OCI-LY3 (cell line): ENCODE measurements at regions not wholly inside any gene's neighbourhood (a gene's known extent, or its start where the extent isn't known, plus 50 kb on each side); places are given as distances from the start of the nearest gene placed in this dataset.

Source experiments
- H2AFZ ChIP-seq: fragments of 200-600, 300-600 bp; shearing (Covaris generic); 2 replicates; pipeline ENCODE4 v1.6.0; 2014; ENCODE audit warnings: antibody characterized with exemption, low read depth, low read length
- H3K27ac ChIP-seq: fragments of 200-600, 300-600 bp; sonication (generic); 2 replicates; pipeline ENCODE4 v1.5.1; 2014; ENCODE audit warnings: mild to moderate bottlenecking, low read length, moderate library complexity, mixed read lengths
- H3K27me3 ChIP-seq: fragments of 200-600, 300-600 bp; sonication (generic); 2 replicates; pipeline ENCODE4 v1.6.1; 2014; ENCODE audit warnings: low read depth, low read length, mixed read lengths
- H3K36me3 ChIP-seq: fragments of 200-600, 300-600 bp; sonication (generic); replicated peaks from 2 replicates; pipeline ENCODE3; 2014; ENCODE audit warnings: low read depth, low read length, mixed read lengths
- H3K4me1 ChIP-seq: fragments of 300-600, 200-600 bp; sonication (generic); 2 replicates; pipeline ENCODE4 v1.6.1; 2014; ENCODE audit warnings: low read length, mixed read lengths
- H3K4me2 ChIP-seq: fragments of 200-600, 300-600 bp; sonication (generic); 2 replicates; pipeline ENCODE4 v1.6.1; 2014; ENCODE audit warnings: low read length, mixed read lengths
- H3K4me3 ChIP-seq: fragments of 300-600, 200-600 bp; sonication (generic); 2 replicates; pipeline ENCODE4 v1.5.1; 2014; ENCODE audit warnings: antibody characterized with exemption, mild to moderate bottlenecking, low read length, moderate library complexity
- H3K79me2 ChIP-seq: fragments of 300-600, 200-600 bp; shearing (Covaris generic); 2 replicates; pipeline ENCODE4 v1.6.1; 2014; ENCODE audit warnings: mild to moderate bottlenecking, low read length, mixed read lengths
- H3K9ac ChIP-seq: fragments of 300-600, 200-600 bp; shearing (Covaris generic); 2 replicates; pipeline ENCODE4 v1.6.0; 2014; ENCODE audit warnings: mild to moderate bottlenecking, low read length, moderate library complexity
- H3K9me3 ChIP-seq: fragments of 200-600, 300-600 bp; shearing (Covaris generic); 2 replicates; pipeline ENCODE4 v1.6.1; 2014; ENCODE audit warnings: low read length, mixed read lengths; ENCODE audit not compliant: insufficient read depth
- H4K20me1 ChIP-seq: fragments of 200-600, 300-600 bp; sonication (generic); 2 replicates; pipeline ENCODE4 v1.6.1; 2016; ENCODE audit warnings: low read length, mixed read lengths; ENCODE audit not compliant: insufficient read depth
- EZH2phosphoT487 ChIP-seq: fragments of 200-600 bp; shearing (Covaris generic); IDR thresholded peaks from 2 replicates; pipeline ENCODE4 v1.6.1; 2018; ENCODE audit warnings: antibody characterized with exemption, mixed run types, low read depth
- TF ChIP-seq, protein P1 (sequence below): fragments of 200-600, 300-600 bp; sonication (generic); IDR thresholded peaks from 2 replicates; pipeline ENCODE4 v1.5.1; 2014; ENCODE audit warnings: antibody characterized with exemption, low read length, low read depth

DNA sequence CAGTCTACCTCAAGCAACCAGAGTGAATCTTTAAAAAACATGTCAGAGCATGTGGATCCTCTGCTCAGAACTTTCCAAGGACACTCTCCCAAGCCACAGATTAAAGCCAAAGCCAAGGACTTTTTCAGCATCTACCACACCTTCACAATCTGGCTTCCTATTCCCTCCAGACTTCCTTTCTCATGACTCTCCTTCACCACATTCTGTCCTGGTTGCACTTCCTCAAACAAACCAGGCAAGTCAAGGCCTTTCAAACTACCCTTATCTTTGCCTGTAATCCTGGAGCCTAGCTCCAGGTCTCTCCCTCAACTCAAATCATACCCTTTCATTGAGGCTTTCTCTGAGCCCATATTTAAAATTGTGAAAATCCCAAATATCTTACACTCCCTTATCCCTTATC, 191.6 kb upstream of the GALNTL6 start:
- no peak overlapping the region for H3K9ac ChIP-seq
- no peaks in the 10 kb centered on the region for H3K36me3 ChIP-seq
- no peaks in the 10 kb centered on the region for H3K9me3 ChIP-seq
- no peaks in the 10 kb centered on the region for H4K20me1 ChIP-seq
- no peak overlapping the region for H3K4me3 ChIP-seq
- H3K27ac ChIP-seq, result no peak overlapping the region
- TF ChIP-seq, protein P1, sequence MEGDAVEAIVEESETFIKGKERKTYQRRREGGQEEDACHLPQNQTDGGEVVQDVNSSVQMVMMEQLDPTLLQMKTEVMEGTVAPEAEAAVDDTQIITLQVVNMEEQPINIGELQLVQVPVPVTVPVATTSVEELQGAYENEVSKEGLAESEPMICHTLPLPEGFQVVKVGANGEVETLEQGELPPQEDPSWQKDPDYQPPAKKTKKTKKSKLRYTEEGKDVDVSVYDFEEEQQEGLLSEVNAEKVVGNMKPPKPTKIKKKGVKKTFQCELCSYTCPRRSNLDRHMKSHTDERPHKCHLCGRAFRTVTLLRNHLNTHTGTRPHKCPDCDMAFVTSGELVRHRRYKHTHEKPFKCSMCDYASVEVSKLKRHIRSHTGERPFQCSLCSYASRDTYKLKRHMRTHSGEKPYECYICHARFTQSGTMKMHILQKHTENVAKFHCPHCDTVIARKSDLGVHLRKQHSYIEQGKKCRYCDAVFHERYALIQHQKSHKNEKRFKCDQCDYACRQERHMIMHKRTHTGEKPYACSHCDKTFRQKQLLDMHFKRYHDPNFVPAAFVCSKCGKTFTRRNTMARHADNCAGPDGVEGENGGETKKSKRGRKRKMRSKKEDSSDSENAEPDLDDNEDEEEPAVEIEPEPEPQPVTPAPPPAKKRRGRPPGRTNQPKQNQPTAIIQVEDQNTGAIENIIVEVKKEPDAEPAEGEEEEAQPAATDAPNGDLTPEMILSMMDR, result no peak
- TF ChIP-seq EZH2phosphoT487, result no peak
- H3K4me1 ChIP-seq, result peaks cover 23% of the 10 kb centered on the region
- H3K4me2 ChIP-seq, result no peak overlapping the region
- H2AFZ ChIP-seq, result no peak overlapping the region
- no peaks in the 10 kb centered on the region for H3K27me3 ChIP-seq
- no peaks in the 10 kb centered on the region for H3K79me2 ChIP-seq

DNA sequence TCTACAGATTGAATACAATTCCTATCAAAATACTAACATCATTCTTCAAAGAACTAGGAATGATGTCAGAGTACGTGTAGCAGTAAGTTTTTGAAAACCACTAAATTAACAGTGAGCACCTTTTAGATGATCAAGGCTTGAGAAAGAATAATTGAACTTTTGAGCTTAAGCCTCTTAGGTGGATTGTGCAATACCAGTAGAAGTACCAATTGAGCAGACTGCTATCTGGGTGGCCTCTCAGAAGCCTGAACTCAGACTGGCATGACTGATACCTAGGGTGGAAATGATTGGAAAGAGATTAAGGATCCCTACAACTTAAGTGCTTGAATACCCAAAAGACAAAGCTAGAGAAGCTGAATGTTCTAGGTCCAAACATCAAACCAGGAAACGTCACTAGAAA, 200.3 kb upstream of the GALNTL6 start:
- Histone ChIP-seq H3K4me2 (no peak overlapping the region), H3K79me2 (no peaks in the 10 kb centered on the region), H3K27me3 (no peaks in the 10 kb centered on the region), H2AFZ (no peak overlapping the region), H3K4me3 (no peak overlapping the region), H3K9me3 (no peaks in the 10 kb centered on the region), H3K27ac (no peak overlapping the region), H3K9ac (no peak overlapping the region), H4K20me1 (no peaks in the 10 kb centered on the region), H3K36me3 (no peaks in the 10 kb centered on the region), H3K4me1 (no peaks in the 10 kb centered on the region)
- TF ChIP-seq, protein P1, result no peak
- no peak for TF ChIP-seq EZH2phosphoT487

DNA sequence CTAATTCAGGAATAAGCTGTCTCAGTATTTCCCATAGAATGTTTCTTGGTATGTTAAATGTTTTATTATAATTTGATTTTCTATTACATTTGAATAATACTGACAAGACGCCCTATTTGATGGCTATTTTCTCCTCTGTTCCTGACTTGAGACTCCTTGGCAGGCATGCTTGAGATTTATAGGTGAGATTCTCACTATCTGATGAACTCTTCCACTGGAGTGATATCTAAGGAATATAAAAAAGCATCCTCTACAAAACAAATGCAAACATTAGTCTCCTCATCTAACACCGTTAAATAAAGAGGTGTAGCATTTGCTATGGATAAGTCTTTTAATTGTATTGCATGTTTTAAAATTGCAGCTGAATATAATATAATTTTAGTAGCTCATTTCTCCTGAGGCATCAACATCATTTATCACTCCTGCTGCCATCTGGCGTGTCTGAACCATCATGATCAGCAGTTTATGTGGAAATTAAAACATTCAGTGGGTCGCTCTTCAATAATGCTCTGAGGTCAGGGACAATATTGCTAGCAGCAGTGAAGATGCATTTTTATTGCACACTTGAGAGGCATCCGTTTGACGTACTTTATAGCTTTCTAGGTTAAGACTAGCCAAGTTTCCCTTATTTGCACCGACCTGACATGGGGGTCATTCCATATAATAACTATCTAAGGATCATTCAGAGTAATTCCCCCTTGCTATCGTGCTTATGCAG, 210.4 kb upstream of the GALNTL6 start:
- no peak for TF ChIP-seq EZH2phosphoT487
- TF ChIP-seq, protein P1, result no peak
- no peak overlapping the region for H3K4me3 ChIP-seq
- H4K20me1 ChIP-seq, result no peaks in the 10 kb centered on the region
- H3K79me2 ChIP-seq, result no peaks in the 10 kb centered on the region
- no peaks in the 10 kb centered on the region for H3K36me3 ChIP-seq
- H3K4me1 ChIP-seq, result peaks cover 6% of the 10 kb centered on the region; the same call in 1 of the 2 replicates
- no peak overlapping the region for H2AFZ ChIP-seq
- no peaks in the 10 kb centered on the region for H3K9me3 ChIP-seq
- H3K27me3 ChIP-seq, result no peaks in the 10 kb centered on the region
- no peak overlapping the region for H3K9ac ChIP-seq
- H3K4me2 ChIP-seq, result no peak overlapping the region
- H3K27ac ChIP-seq, result no peak overlapping the region

DNA sequence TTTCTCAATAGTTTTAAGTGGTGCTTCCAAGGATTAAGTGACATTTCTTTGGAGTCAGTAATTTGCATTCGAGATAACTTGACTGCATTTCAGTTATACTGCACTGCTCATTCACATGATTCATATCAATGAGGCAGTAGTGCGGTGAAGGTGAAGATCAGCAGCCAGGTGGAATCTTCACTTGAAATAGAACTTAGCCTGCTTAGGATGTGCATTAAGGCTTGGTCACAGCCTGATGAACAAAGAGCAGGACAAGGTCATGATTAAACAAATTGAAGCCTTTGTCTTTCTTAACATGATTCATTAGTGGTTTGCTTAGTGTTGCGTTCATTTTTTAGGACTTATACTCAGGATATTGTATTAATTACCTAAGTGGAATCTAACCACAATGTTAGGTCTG, 212.1 kb upstream of the GALNTL6 start:
- Histone ChIP-seq H3K4me2 (no peak overlapping the region), H3K36me3 (no peaks in the 10 kb centered on the region), H3K9ac (no peak overlapping the region), H2AFZ (no peak overlapping the region), H4K20me1 (no peaks in the 10 kb centered on the region), H3K9me3 (no peaks in the 10 kb centered on the region), H3K79me2 (no peaks in the 10 kb centered on the region), H3K4me3 (no peak overlapping the region), H3K27me3 (no peaks in the 10 kb centered on the region), H3K27ac (no peak overlapping the region), H3K4me1 (peaks cover 6% of the 10 kb centered on the region; the same call in 1 of the 2 replicates)
- no peak for TF ChIP-seq EZH2phosphoT487
- TF ChIP-seq, protein P1, result no peak
